ENCODE measurements at regions not wholly inside any gene's neighbourhood (a gene's known extent, or its start where the extent isn't known, plus 50 kb on each side); places are given as distances from the start of the nearest gene placed in this dataset.
A peak's percentile ranks its signal among the peaks of the same experiment; 100 is the strongest.

DNA sequence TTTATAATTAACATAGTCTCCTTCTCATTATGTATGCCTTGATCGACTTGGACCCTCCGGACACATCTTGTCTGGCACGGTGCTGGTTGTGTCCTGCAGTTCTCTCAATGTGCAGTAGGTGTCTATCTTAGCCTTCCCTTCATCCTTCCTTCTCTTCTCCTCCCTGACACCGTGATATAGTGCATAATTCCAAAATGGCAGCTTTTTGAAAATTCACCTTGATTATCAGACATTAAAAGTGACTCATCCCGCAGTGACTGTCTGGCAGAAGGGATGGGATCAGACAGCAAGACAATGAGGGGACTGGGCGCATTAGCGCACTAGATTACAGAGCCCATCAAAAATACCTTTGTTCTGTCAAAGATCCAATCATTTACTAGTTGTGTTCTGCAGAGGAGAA is 70.0 kb upstream of the PMFBP1 start:
- Histone ChIP-seq H4K20me1 (ENCODE audit: insufficient read depth, low read length) (no peaks in the 10 kb centered on the region), H3K36me3 (replicated peaks in 1 of 2; ENCODE audit: control insufficient read depth in 1 of 2, insufficient read depth in 2 of 2, low read length in 2 of 2) (no peaks in the 10 kb centered on the region), H3K4me3 (replicated peaks in 1 of 3; ENCODE audit: low read depth in 2 of 3, low read length in 3 of 3) (no peak overlapping the region), H3K27ac (ENCODE audit: low read depth in 1 of 2, low read length in 2 of 2) (no peak overlapping the region), H3K9me3 (replicated peaks in 1 of 2; ENCODE audit: control insufficient read depth in 1 of 2, insufficient read depth in 1 of 2, low read length in 2 of 2) (no peaks in the 10 kb centered on the region), H2AFZ (ENCODE audit: insufficient read depth, low read depth, low read length, poor library complexity, severe bottlenecking) (no peak overlapping the region), H3K79me2 (ENCODE audit: insufficient read depth, low read length) (no peaks in the 10 kb centered on the region), H3K4me1 (ENCODE audit: control insufficient read depth in 1 of 2, insufficient read depth in 2 of 2, low read length in 2 of 2) (no peaks in the 10 kb centered on the region), H3K27me3 (ENCODE audit: control insufficient read depth in 2 of 2, insufficient read depth in 2 of 2, low read length in 2 of 2) (no peaks in the 10 kb centered on the region), H3K4me2 (replicated peaks; ENCODE audit: extremely low read depth, low read length, poor library complexity, severe bottlenecking) (no peak overlapping the region), H3K9ac (ENCODE audit: insufficient read depth, low read length, poor library complexity, severe bottlenecking) (no peak overlapping the region)
- peak; percentile 61 for TF ChIP-seq CTCF (IDR thresholded peaks at IDR 0.05)
- no peaks in the 10 kb centered on the region for H3K36me3 Mint-ChIP-seq
- no peak overlapping the region for H3K4me3 Mint-ChIP-seq
- no CpG with 5 or more reads among the region's 7 CpGs for WGBS (ENCODE audit: insufficient coverage)
- DNase-seq, result peak; percentile 3 to 13 (median 9)
- intact Hi-C loops (cut with micrococcal nuclease), result no loop called here
- no peaks in the 10 kb centered on the region for H3K27me3 Mint-ChIP-seq (ENCODE audit: low read depth in 3 of 3)
- H3K27ac Mint-ChIP-seq, result no peak overlapping the region
- H3K9me3 Mint-ChIP-seq, result no peaks in the 10 kb centered on the region
- no peaks in the 10 kb centered on the region for H3K4me1 Mint-ChIP-seq

- WGBS (ENCODE audit: insufficient coverage), result no CpG with 5 or more reads among the region's 1 CpG
- Histone ChIP-seq H3K9me3 (replicated peaks in 1 of 2; ENCODE audit: control insufficient read depth in 1 of 2, insufficient read depth in 1 of 2, low read length in 2 of 2) (no peaks in the 10 kb centered on the region), H3K27ac (ENCODE audit: low read depth in 1 of 2, low read length in 2 of 2) (no peak overlapping the region), H3K4me2 (replicated peaks; ENCODE audit: extremely low read depth, low read length, poor library complexity, severe bottlenecking) (no peak overlapping the region), H3K9ac (ENCODE audit: insufficient read depth, low read length, poor library complexity, severe bottlenecking) (no peak overlapping the region), H3K27me3 (ENCODE audit: control insufficient read depth in 2 of 2, insufficient read depth in 2 of 2, low read length in 2 of 2) (no peaks in the 10 kb centered on the region), H3K4me3 (replicated peaks in 1 of 3; ENCODE audit: low read depth in 2 of 3, low read length in 3 of 3) (no peak overlapping the region), H3K79me2 (ENCODE audit: insufficient read depth, low read length) (no peaks in the 10 kb centered on the region), H4K20me1 (ENCODE audit: insufficient read depth, low read length) (no peaks in the 10 kb centered on the region), H2AFZ (ENCODE audit: insufficient read depth, low read depth, low read length, poor library complexity, severe bottlenecking) (peak overlapping the region; percentile 21), H3K36me3 (replicated peaks in 1 of 2; ENCODE audit: control insufficient read depth in 1 of 2, insufficient read depth in 2 of 2, low read length in 2 of 2) (no peaks in the 10 kb centered on the region), H3K4me1 (ENCODE audit: control insufficient read depth in 1 of 2, insufficient read depth in 2 of 2, low read length in 2 of 2) (no peaks in the 10 kb centered on the region)
- H3K9me3 Mint-ChIP-seq, result no peaks in the 10 kb centered on the region
- intact Hi-C loops (cut with micrococcal nuclease), result no loop called here
- H3K27me3 Mint-ChIP-seq (ENCODE audit: low read depth in 3 of 3), result no peaks in the 10 kb centered on the region
- no peak overlapping the region for H3K27ac Mint-ChIP-seq
- no peaks in the 10 kb centered on the region for H3K4me1 Mint-ChIP-seq
- no peak overlapping the region for H3K4me3 Mint-ChIP-seq
- no peak for DNase-seq
- no peak for TF ChIP-seq CTCF (IDR thresholded peaks at IDR 0.05)
- H3K36me3 Mint-ChIP-seq, result no peaks in the 10 kb centered on the region
These were observed 69.1 kb upstream of the PMFBP1 start for GRCh38 chr16:72241008-72241407.
